Stimulated activated CD8-positive, alpha-beta memory T cell treated with anti-CD3 and anti-CD28 coated beads, Interleukin-7, amount 100 ng/mL, for 4 hours (primary cell): ENCODE measurements at regions not wholly inside any gene's neighbourhood (a gene's known extent, or its start where the extent isn't known, plus 50 kb on each side); places are given as distances from the start of the nearest gene placed in this dataset.
"Not testable (repeated sequence)": the region's sequence is repeated elsewhere in the genome, so short reads cannot be mapped to it uniquely, and the experiment has no call there.

Experiments
- DNase-seq, 2 donors: peaks; one replicate each; pipeline ENCODE4 v3.0.0-alpha.2; 2020; ENCODE audit warnings: low read depth in 2 of 2

DNA sequence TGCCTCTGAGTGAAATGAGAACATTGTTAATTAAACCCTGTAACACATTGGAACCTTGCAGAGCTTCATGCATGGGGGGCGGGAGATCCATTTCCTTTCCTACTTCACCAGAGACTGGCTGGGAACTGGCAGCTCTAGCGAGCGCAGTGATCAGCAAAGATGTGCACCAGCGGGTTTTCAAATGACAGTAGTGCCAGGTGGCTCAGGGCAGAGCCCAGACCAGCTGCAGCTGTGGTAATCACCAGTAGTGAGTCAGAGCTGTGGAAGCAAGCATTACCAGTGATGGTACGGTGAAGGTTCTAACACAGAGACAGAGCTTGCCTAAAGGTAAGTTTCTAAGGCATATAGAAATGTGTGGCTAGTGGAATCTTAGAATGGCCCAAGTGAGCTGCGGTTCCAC is 1009.7 kb upstream of the CELF2 start:
- DNase-seq: no peak

DNA sequence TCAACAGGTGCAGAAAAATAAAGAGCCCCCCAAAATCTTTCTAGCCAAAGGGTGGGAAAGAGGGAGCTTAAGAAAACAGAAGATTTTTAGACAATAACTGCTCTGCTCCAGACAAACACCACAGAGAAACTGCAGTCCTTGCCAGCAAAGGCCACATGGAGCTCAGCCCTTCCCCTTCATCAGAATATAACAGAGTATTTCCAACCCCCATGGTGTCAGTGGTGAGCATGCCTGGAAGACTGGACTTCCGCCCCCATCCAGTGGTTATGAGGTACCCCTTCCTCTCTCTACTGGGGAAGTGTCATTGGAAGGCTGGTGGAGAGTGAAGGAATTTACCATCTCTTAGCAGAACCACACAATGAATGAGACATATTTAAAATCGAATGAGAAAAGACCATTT is 1007.3 kb upstream of the CELF2 start:
- DNase-seq: no peak

DNA sequence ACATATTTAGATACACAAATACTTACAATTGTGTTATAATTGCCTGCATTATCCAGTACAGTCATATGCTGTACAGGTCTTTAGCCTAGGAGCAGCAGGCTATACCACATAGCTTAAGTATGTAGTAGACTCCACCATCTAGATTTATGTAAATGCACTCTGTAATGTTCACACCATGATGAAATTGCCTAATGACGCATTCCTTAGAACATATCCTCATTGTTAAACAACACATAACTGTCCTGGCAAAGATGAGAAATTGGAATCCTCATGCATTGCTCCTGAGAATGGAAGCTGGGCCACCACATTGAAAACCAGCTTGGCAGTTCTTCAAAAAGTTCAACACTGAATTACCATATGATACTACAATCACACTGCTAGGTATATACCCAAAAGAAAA is 1002.8 kb upstream of the CELF2 start:
- no peak for DNase-seq

DNA sequence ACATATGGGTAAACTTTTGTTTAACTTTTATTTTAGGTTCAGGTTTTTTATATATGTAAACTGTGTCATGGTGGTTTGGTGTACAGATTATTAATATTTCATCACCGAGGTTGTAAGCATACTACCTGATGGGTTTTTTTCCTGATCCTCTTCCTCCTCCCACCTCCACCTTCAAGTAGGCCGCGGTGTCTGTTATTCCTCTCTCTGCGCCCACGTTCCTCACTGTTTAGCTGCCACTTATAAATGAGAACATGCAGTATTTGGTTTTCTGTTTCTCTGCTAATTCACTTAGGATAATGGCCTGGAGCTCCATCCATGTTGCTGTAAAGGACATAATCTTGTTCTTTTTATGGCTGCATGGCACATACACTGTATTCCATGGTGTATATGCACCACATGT is 1000.0 kb upstream of the CELF2 start:
- no peak for DNase-seq

DNA sequence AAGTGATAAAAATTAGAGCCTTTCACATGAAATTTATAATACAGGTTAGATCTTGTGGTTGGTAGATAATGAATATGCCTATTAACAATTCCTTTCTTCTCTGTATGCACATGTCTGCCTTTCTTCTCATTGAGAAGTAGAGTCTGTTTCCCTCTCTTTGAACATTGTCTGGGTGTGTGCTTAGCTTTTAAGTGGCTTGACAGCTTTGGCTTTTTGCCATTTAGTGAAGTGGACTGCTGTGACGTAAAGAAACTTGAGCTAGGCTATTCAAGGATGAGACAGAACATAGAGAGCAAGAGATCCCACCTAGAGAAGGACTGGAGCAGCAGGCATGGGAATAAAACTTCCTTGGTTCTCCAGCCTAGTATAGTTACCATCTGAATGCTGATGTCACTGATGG is 996.7 kb upstream of the CELF2 start:
- no peak for DNase-seq

DNA sequence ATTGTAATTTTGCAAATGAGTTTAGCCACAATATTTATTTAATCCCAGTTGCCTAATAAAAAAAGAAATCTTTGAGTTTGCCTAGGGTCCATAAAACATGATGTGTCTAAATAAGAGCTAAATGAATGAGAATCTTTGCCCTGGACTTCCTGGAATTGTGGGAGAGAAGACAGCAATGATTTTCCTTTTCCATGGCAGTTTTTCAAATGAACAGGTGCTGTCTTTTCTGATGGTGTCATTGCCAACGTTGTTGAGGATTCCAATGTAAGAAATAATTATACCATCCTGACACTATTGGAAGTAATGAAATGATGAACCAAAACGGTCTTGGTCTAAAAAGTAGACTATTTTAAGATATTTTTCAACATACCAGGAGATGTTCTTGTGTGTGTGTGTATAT is 984.7 kb upstream of the CELF2 start:
- DNase-seq: no peak

DNA sequence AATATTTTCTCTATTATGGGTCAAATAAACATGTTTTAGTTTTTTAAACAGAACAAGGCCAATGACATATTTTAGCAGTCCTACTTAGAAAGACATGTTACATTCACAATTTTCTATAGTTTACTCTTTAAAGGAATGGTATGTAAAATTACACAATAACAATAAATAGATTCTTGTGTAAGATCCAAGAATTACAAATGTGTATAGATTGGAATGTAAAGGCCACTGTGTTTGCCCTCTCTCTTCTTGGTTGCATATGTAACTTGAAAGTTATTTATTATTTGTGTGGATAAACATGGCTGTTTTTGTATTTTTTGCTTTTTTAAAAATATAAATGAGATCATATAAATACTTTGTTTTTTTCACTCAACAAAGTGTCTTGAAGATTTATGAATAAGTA is 979.3 kb upstream of the CELF2 start:
- no peak for DNase-seq

DNA sequence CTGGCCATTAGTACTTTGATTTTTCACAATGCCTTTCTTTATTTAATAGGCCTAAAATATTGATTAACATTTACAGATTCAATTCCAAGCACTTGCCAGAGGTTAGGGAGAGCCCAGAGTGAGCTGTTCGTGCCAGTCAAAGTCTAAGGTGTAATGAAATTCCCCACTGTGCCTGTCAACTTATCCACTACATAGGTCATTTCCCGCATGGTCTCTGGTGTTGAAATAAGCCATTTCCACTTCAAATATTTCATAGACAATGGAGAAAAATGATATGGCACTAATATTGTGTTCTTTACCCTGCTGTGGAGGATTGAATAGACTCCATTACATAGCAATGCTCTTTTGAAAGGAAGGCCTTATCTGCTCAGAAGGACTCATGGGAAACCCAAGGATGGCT is 978.1 kb upstream of the CELF2 start:
- no peak for DNase-seq

DNA sequence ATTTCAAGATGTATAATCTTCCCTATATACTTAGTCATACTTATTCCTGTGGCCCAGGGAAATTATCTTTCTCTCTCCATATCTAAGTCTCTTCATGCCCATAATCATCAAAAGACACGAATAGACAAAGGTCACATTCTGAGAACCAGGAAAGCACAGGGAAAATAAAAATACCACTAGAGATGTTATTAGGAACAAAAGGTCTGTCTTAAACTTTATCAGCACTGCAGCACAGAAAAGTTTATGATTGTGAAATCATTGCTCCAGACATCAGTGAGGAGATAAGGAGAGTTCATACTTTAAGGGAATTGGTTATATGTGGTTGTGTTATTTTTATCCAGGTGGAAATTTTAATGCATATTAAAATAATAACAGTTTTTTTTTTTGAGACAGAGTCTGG is 974.6 kb upstream of the CELF2 start:
- DNase-seq: no peak

DNA sequence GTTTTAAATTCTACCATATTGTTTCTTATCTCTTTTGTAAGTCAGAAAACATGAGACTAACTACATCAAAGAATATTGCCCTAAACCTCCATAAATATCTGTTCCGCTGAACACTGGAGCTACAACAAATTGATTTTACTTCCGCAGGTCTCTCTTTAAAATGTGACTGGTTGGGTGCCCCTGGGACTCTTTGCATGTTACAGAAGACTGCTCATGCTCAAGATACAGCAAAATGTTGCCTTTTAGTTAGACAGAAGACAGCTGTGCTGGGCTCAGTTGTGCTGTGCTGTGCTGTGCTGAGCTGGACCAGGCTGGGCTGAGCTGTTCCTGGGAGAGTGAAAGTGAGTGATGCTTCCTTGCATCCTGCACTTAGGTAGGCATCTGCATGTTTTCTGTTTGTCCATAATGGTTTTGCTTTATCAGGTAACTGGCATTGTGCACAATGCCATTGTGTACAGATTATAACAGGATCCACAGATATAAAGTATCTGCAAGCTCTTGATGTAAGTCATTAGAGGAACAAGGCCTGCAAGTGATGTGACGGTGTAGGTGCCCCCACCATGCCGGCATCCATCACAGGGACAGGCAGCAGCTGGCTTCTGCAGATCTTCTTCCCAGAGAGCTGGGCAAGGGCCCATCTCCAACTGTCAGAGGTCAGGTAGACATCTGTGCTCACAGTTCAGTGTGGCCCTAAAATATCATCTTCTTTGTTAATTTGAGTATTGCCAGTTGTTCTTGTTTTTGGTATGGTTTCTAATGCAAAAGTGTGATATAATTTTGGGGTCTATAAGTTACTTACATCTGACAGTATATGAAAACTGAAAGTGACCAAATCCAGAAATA is 972.5 kb upstream of the CELF2 start:
- DNase-seq: no peak

DNA sequence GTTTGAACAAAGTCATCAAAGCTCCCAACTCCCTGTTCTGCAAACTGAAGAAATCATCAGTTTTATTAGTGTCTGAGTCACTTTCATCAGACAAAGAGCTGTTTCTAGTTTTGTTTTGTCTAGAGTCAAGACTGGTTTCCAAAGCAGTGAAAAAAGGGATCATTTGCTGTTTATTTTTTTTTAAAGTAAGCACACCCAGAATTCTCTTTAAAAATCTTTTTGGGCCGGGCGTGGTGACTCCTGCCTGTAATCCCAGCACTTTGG is 972.0 kb upstream of the CELF2 start:
- no peak for DNase-seq

DNA sequence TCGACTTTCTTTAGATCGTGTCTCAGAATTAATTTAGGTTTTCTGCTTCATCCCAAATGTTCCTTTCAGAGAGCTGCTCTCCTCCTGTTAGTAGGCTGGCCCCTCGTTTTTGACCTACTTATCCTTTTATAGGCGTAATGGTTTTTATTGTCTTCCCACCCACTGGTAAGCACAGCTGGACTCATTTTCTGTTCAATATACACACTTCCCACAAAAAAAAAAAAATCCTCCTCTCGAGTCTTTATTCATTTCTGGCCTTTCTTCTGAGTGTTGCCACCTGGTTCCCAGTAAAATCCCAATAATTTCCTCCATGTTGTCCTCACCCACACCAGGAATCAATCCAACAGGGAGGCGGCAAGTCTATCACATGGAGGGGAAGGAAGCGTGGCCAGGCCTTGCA is 970.2 kb upstream of the CELF2 start:
- no peak for DNase-seq

DNA sequence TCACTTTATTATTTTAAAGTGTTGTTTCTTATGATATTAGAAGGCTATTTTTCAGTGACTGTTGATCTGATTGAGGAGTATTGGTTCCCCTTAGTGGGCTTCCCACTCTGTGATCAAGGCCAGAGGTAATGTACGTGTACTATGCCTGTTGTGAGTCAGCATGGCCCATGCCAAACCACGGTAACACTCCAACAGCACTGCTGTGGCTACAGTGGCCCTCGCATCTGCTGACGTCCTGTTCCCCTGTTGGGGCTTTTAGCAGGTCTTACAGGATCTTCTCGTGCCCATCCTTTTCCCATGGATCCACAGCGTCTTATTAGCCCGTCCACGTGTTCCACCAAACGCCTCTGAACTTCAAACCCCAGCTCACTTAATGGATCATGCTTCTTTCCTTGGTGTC is 964.6 kb upstream of the CELF2 start:
- DNase-seq: no peak

DNA sequence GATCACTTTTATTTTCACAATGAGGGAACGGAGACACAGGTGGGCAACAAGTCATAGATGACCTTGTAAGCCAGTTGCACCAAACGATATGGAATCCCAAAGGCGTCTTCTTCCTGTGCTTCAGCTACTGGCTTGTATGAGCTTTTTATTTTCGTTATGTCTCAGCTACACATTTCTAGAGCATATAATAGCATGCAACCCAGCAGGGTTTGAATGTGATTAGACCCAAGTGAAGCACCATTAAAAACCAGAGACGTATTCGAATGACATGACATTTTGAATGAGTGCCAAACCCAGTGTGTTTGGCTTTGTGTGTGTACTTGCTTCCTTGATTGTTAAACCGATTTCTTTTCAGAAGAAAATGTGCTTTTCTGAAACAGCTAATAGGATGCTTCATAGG is 963.2 kb upstream of the CELF2 start:
- DNase-seq: no peak

DNA sequence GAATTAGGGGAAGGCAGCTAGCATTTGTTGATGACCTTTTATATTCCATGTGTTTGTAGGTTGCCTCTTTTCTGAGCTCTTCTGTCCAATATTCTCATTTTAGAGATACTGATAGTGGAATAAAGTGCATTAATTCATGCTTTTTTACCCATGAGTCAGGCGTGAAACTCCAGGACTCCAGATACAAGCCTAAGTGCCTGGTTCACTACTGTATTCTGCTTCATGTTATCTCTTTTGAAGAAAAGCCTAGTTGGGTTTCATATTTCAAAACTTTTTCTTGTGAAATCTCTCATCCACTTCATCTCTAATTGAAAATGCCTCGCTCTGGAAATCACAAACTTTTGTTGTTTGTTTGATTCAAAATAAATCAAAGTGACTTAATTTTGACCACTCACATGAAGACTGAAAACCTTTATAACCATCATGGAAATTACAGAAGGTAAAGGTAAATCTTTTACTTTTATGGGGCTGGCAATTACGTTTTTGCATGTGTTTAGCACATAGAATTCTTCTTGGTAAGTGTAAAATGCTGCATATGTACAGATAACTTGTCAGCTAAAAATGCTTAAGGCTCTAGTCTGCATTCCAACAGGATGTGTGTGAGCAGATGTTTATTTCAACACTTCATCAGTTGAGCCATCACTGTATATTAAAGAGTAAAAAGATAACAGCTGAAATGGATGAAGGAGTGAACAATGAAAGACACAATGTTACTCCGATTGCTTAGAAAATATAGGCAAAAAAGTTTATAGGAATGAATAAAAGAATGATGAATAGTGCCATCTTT is 961.8 kb upstream of the CELF2 start:
- DNase-seq: no peak

DNA sequence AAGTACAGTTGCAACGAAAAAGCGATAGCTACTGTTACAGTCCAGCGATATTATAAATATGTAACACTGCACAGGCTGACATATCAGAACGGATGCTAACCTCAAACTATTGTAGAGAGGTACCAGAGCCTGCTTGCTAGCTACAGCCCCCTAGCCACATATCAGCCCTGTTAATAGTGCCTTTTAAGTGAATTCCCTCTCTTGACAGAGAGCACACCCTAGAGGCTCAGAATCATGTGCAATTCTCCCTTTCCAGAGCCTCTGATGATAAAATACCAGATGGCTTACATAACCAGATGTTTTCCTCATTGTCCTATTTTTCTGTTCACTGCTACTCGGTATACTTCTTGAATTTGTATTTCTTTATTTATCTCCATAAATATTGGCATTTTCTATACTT is 960.7 kb upstream of the CELF2 start:
- DNase-seq: no peak

DNA sequence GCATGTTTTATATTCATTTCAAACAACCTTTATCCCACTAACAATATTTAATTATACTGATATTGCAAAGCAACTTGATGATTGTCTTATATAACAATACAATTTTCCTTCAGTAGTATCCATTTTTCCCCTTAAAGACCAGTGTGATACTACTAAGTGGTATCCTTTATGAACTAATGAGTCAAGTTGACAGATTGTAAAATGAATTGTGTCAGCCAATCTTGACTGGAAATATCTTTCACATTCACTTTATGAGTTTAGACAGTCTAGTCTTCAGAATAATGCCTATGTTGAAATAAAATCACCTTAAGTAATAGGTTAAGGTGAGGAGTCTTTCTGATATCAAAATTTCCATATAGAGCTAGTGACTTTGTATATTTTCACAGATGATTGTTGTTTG is 950.0 kb upstream of the CELF2 start:
- no peak for DNase-seq

DNA sequence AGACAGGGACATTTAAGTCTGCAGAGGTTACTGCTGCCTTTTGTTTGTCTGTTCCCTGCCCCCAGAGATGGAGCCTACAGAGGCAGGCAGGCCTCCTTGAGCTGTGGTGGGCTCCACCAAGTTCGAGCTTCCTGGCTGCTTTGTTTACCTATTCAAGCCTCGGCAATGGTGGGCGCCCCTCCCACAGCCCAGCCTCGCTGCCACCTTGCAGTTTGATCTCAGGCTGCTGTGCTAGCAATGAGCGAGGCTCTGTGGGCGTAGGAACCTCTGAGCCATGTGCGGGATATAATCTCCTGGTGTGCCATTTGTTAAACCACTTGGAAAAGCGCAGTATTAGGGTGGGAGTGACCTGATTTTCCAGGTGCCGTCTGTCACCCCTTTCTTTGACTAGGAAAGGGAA is 942.8 kb upstream of the CELF2 start:
- not testable (repeated sequence) for DNase-seq

DNA sequence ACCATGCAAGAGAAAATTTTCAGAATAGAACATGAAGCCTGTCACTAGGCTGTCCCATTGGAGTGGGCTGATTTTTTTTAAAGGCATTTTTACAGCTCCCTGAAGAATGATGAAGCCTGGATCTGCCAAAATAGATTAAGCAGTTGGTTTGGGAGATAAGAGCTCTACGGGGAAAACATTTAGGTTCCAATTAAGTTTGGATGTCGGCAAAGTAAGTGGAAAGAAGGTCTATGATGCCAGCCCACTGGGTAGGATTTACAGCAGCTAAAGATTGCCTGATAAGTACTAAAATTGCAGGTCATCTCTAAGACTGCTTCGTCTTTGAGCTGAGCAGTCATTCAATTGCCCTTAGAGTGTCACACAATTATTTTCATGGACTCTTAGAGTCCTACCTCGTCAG is 939.2 kb upstream of the CELF2 start:
- DNase-seq: no peak

DNA sequence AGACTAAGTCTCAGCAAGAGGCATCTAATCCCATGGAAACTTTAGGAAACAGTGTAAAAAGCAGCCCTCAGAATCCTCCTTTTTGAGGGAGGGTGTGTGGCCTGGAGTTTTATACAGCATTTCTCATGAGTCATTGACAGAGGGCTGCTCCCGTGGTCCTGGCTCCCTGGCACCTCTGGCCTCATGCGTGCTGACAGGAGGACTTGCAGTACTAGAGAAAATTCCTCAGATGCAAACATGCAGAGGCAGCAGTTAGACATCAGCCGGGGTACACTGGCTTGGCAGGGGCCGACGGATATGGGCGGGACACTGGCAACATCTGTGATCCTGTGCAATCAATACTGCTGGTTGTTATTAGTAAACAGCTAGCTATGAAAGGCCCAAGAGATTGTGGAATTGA is 925.1 kb upstream of the CELF2 start:
- DNase-seq: no peak

DNA sequence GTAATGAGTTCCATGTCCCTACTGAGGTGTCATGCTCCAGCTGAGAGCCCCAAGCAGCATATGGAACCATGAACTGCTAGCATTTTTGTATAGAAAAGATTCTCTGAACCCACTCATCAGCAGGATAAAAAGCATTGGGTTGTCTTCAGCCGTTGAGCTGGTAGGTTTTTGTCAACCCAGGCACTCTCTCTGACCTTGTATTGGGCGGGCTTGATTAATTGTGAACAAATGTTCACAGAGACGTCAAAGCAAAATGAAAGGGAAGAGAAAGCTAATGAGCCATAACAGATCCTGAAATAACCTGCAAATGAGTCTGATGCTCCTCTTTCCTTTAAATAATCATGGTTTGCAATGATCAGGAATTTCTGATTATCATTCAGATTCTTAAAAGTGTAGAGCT is 924.7 kb upstream of the CELF2 start:
- DNase-seq: no peak

DNA sequence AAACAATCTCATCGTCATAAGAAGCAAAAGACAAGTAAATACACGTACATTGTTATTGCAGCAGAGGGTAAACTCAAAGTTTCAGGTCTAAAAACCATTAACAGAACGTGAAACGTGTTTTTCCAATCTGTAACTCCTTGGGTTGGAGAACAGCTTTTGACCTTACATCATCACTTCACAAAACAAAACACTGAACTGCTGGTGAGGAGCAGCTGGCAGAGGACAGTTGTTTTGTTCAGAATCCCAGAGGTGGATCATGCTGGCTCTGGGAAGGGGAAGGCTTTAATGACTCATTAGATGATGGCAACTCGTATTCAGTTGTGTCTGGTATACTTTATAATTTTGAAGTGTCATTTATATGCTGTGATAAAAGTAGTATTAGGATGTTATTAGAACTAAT is 923.0 kb upstream of the CELF2 start:
- DNase-seq: no peak

DNA sequence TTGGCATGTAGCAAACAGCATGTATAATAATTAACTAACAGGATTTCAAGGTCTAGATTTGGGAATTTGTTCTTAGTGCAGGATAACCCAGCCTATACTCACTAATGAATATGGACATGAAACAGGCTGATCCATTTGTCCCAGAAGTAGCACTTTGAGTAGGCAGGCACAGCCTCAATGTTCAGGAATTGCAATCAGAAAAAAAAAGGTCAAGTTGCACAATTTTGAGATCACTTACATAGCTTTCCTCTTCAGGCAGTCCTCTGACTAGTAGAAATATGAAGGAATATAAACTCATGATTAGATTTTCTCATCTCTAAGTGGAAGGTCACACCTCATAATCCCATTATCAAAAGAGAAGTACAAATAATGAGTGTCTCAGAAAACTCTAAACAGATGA is 921.4 kb upstream of the CELF2 start:
- DNase-seq: no peak

DNA sequence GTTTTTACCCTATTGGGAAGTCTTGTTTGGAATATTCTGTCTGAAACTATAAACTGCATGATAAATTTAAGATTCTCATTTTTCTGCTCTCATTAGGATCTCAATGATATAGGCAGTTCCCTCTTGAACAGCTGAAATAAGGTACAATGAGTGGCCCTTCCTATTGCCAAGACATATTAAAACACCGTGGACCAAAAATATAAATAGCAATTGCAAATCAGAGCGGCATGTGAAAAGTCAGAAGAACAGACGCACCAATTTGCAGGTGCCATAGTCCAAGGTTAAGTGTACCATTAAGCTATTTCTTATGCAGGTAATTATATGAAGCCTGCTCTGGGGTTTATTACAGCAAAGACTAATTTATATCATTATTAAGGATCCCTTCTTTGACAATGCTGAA is 920.8 kb upstream of the CELF2 start:
- no peak for DNase-seq
